ENCODE measurements at regions not wholly inside any gene's neighbourhood (a gene's known extent, or its start where the extent isn't known, plus 50 kb on each side); places are given as distances from the start of the nearest gene placed in this dataset.

GRCh38 chr6:40681622-40682021, 94.5 kb upstream of the LRFN2 start:
- H3K9me3 ChIP-seq (ENCODE audit: insufficient read depth in 2 of 2, low read depth in 1 of 2, low read length in 1 of 2) = peaks cover 0 to 2% of the 10 kb centered on the region in 2 experiments; a peak in 1 of 4 replicates
- no peak overlapping the region for H3K27ac ChIP-seq (ENCODE audit: low read depth, low read length)
- no peak overlapping the region for H3K4me2 ChIP-seq (ENCODE audit: insufficient read depth in 1 of 2, low read depth in 2 of 2, low read length in 2 of 2)
- no peak overlapping the region for H4K91ac ChIP-seq (replicated peaks; ENCODE audit: insufficient read length, low read length)
- no peak overlapping the region for H2BK12ac ChIP-seq (ENCODE audit: low read depth, low read length)
- H2AFZ ChIP-seq (ENCODE audit: low read length) = no peak overlapping the region
- POLR2A ChIA-PET (ENCODE audit: partially characterized antibody) = no interaction called here
- no peak overlapping the region for H2BK15ac ChIP-seq (ENCODE audit: low read length)
- FAIRE-seq (no peak), DNase-seq (ENCODE audit: low read depth in 1 of 2, low spot score in 2 of 2) (no peak)
- no peak overlapping the region for H4K5ac ChIP-seq (ENCODE audit: insufficient read length, low read depth, low read length)
- H3K4ac ChIP-seq (replicated peaks; ENCODE audit: insufficient read length, low read depth, low read length) = no peak overlapping the region
- H4K20me1 ChIP-seq (replicated peaks in 1 of 2; ENCODE audit: control insufficient read depth in 1 of 2, insufficient read depth in 2 of 2, low read length in 2 of 2) = no peaks in the 10 kb centered on the region
- 91% methylated on average over 3 of the region's 3 CpGs; no CpG with 5 or more reads in 1 of the 2 experiments for WGBS, 2 experiments (ENCODE audit: extremely low coverage in 1 of 2, insufficient coverage in 1 of 2, insufficient read length in 1 of 2, insufficient replicate concordance in 2 of 2, low coverage in 1 of 2, low lambda C conversion rate in 2 of 2, missing lambda C conversion rate in 1 of 2)
- H3K56ac ChIP-seq (replicated peaks; ENCODE audit: insufficient read length, low read depth, low read length) = no peak overlapping the region
- H4K8ac ChIP-seq (ENCODE audit: extremely low read depth, insufficient read depth, low read length) = no peak overlapping the region
- H2BK5ac ChIP-seq (ENCODE audit: low read depth, low read length) = no peak overlapping the region
- H3K36me3 ChIP-seq (ENCODE audit: control insufficient read depth in 2 of 4, insufficient read depth in 4 of 4, low read length in 3 of 4) = no peaks in the 10 kb centered on the region
- no peaks in the 10 kb centered on the region; a peak in 1 of 7 replicates for H3K27me3 ChIP-seq (replicated peaks in 1 of 4; ENCODE audit: control insufficient read depth in 3 of 4, extremely low read depth in 1 of 4, insufficient read depth in 3 of 4, low read length in 3 of 4)
- no peak overlapping the region for H3K4me3 ChIP-seq (ENCODE audit: extremely low read depth in 1 of 4, insufficient read depth in 2 of 4, low read depth in 3 of 4, low read length in 4 of 4)
- no peak overlapping the region for H2AK5ac ChIP-seq (ENCODE audit: low read depth, low read length)
- no peak overlapping the region for H3K18ac ChIP-seq (ENCODE audit: extremely low read depth, low read length)
- TF ChIP-seq EZH2 (IDR thresholded peaks at IDR 0.05; ENCODE audit: low read depth, low read length, severe bottlenecking) (no peak), NRF1 (IDR thresholded peaks at IDR 0.05; ENCODE audit: low read depth, low read length) (no peak), PHF8 (conservative IDR thresholded peaks at IDR 0.05; ENCODE audit: low read depth, low read length) (no peak), ASH2L (IDR thresholded peaks at IDR 0.05; ENCODE audit: low read length) (no peak), MAX (IDR thresholded peaks at IDR 0.05) (no peak), ATF2 (IDR thresholded peaks at IDR 0.05; ENCODE audit: low read length) (no peak), CTBP2 (IDR thresholded peaks at IDR 0.05; ENCODE audit: borderline replicate concordance, insufficient read depth, insufficient read length, low read length) (no peak)
- H2BK120ac ChIP-seq (replicated peaks; ENCODE audit: low read depth, low read length) = no peak overlapping the region
- no peak overlapping the region for H3K9ac ChIP-seq (replicated peaks in 1 of 4; ENCODE audit: extremely low read depth in 1 of 4, low read depth in 3 of 4, low read length in 3 of 4)
- H2BK20ac ChIP-seq (ENCODE audit: low read length) = no peak overlapping the region
- CTCF ChIA-PET (ENCODE audit: partially characterized antibody) = interaction anchor here (0.6 to 1.6 kb wide), 7 partner anchors 9 to 115 kb away, joined by 3 to 5 read pairs (median 3); no protein-coding TSS in a partner anchor
- no peaks in the 10 kb centered on the region for H3K79me2 ChIP-seq (ENCODE audit: control insufficient read depth in 1 of 2, insufficient read depth in 2 of 2, low read length in 2 of 2)
- no peaks in the 10 kb centered on the region for H3K4me1 ChIP-seq (replicated peaks in 1 of 4; ENCODE audit: control insufficient read depth in 3 of 4, insufficient read depth in 4 of 4, low read length in 3 of 4)
- H3K79me1 ChIP-seq (ENCODE audit: low read depth, low read length) = no peaks in the 10 kb centered on the region
- no peak overlapping the region for H3K23ac ChIP-seq (ENCODE audit: insufficient read length)
- no peak overlapping the region for H3K14ac ChIP-seq (ENCODE audit: insufficient read length)
- H3K23me2 ChIP-seq (ENCODE audit: low read depth, low read length) = no peaks in the 10 kb centered on the region
